ENCODE measurements at regions not wholly inside any gene's neighbourhood (a gene's known extent, or its start where the extent isn't known, plus 50 kb on each side); places are given as distances from the start of the nearest gene placed in this dataset.

GRCh38 chr5:56496581-56497063 lies 263.5 kb upstream of the ANKRD55 start:
- Histone ChIP-seq H3K27ac (no peak overlapping the region), H3K36me3 (no peaks in the 10 kb centered on the region), H3K4me3 (no peak overlapping the region), H3K9me3 (no peaks in the 10 kb centered on the region), H3K4me1 (peaks cover 11 to 18% (median 15%) of the 10 kb centered on the region in 4 donors), H3K27me3 (no peaks in the 10 kb centered on the region)
- 47 to 56% methylated on average over 5 of the region's 5 CpGs for WGBS, 2 donors
- DNase-seq (no peak), ATAC-seq (ENCODE audit: low FRiP score in 2 of 2) (no peak)
- no peak for TF ChIP-seq POLR2A (IDR thresholded peaks at IDR 0.05)
- no peak for TF ChIP-seq CTCF (IDR thresholded peaks at IDR 0.05)
- TF ChIP-seq EP300 (IDR thresholded peaks at IDR 0.05), result no peak
- TF ChIP-seq POLR2AphosphoS5 (IDR thresholded peaks at IDR 0.05), result no peak

GRCh38 chr5:56494300-56494731 lies 261.2 kb upstream of the ANKRD55 start:
- WGBS, 2 donors, result 52 to 61% methylated on average over 7 of the region's 7 CpGs
- DNase-seq (no peak), ATAC-seq (ENCODE audit: low FRiP score in 2 of 2) (peak in 1 of 2 donors; percentile 59)
- Histone ChIP-seq H3K36me3 (no peaks in the 10 kb centered on the region), H3K4me1 (peaks cover 11 to 18% (median 17%) of the 10 kb centered on the region in 4 donors), H3K27ac (no peak overlapping the region), H3K9me3 (no peaks in the 10 kb centered on the region), H3K27me3 (no peaks in the 10 kb centered on the region), H3K4me3 (no peak overlapping the region)
- TF ChIP-seq POLR2A (IDR thresholded peaks at IDR 0.05) (no peak), POLR2AphosphoS5 (IDR thresholded peaks at IDR 0.05) (peak in 1 of 2 donors; percentile 32), EP300 (IDR thresholded peaks at IDR 0.05) (no peak), CTCF (IDR thresholded peaks at IDR 0.05) (no peak)

GRCh38 chr5:56493766-56494165 lies 260.6 kb upstream of the ANKRD55 start:
- ATAC-seq (ENCODE audit: low FRiP score in 2 of 2) (no peak), DNase-seq (no peak)
- H3K36me3 ChIP-seq, result no peaks in the 10 kb centered on the region
- WGBS, 2 donors, result 71% methylated on average over 7 of the region's 7 CpGs
- H3K4me3 ChIP-seq, result no peak overlapping the region
- TF ChIP-seq POLR2AphosphoS5 (IDR thresholded peaks at IDR 0.05) (no peak), POLR2A (IDR thresholded peaks at IDR 0.05) (no peak), CTCF (IDR thresholded peaks at IDR 0.05) (no peak), EP300 (IDR thresholded peaks at IDR 0.05) (no peak)
- H3K27me3 ChIP-seq, result no peaks in the 10 kb centered on the region
- H3K4me1 ChIP-seq, result peaks cover 11 to 18% (median 17%) of the 10 kb centered on the region in 4 donors
- H3K27ac ChIP-seq, result no peak overlapping the region
- H3K9me3 ChIP-seq, result no peaks in the 10 kb centered on the region

GRCh38 chr5:56493308-56493707 lies 260.2 kb upstream of the ANKRD55 start:
- Histone ChIP-seq H3K4me1 (peaks cover 11 to 18% (median 17%) of the 10 kb centered on the region in 4 donors), H3K4me3 (no peak overlapping the region), H3K27ac (no peak overlapping the region), H3K9me3 (no peaks in the 10 kb centered on the region), H3K27me3 (no peaks in the 10 kb centered on the region), H3K36me3 (no peaks in the 10 kb centered on the region)
- WGBS, 2 donors, result 81 to 84% methylated on average over 6 of the region's 6 CpGs
- no peak for TF ChIP-seq EP300 (IDR thresholded peaks at IDR 0.05)
- no peak for TF ChIP-seq POLR2AphosphoS5 (IDR thresholded peaks at IDR 0.05)
- TF ChIP-seq CTCF (IDR thresholded peaks at IDR 0.05), result no peak
- no peak for TF ChIP-seq POLR2A (IDR thresholded peaks at IDR 0.05)
- ATAC-seq (ENCODE audit: low FRiP score in 2 of 2) (no peak), DNase-seq (no peak)

- H3K27ac ChIP-seq, result no peak overlapping the region
- no peaks in the 10 kb centered on the region for H3K27me3 ChIP-seq
- ATAC-seq (ENCODE audit: low FRiP score in 2 of 2), result no peak
- no peak for TF ChIP-seq CTCF (IDR thresholded peaks at IDR 0.05)
- WGBS, 2 donors, result 77 to 83% methylated on average over 5 of the region's 5 CpGs
- peaks cover 11 to 18% (median 17%) of the 10 kb centered on the region in 4 donors for H3K4me1 ChIP-seq
- H3K36me3 ChIP-seq, result no peaks in the 10 kb centered on the region
- no peaks in the 10 kb centered on the region for H3K9me3 ChIP-seq
- no peak overlapping the region for H3K4me3 ChIP-seq
- DNase-seq, result no peak
These were observed 259.7 kb upstream of the ANKRD55 start for GRCh38 chr5:56492812-56493211.

All from upper lobe of left lung (tissue), 6 donors.